ENCODE measurements at regions not wholly inside any gene's neighbourhood (a gene's known extent, or its start where the extent isn't known, plus 50 kb on each side); places are given as distances from the start of the nearest gene placed in this dataset.
"Not testable (repeated sequence)": the region's sequence is repeated elsewhere in the genome, so short reads cannot be mapped to it uniquely, and the experiment has no call there.

- not testable (repeated sequence) for TF ChIP-seq EZH2 (IDR thresholded peaks at IDR 0.05; ENCODE audit: low read length, missing control alignments); CTCF (conservative IDR thresholded peaks at IDR 0.05 in 1 of 2, IDR thresholded peaks at IDR 0.05 in 1 of 2; ENCODE audit: low read depth in 1 of 2, low read length in 2 of 2)
Observed at GRCh38 chr1:148372051-148372726, 110.9 kb downstream of the PPIAL4G start.
